ENCODE measurements at regions not wholly inside any gene's neighbourhood (a gene's known extent, or its start where the extent isn't known, plus 50 kb on each side); places are given as distances from the start of the nearest gene placed in this dataset.

DNA sequence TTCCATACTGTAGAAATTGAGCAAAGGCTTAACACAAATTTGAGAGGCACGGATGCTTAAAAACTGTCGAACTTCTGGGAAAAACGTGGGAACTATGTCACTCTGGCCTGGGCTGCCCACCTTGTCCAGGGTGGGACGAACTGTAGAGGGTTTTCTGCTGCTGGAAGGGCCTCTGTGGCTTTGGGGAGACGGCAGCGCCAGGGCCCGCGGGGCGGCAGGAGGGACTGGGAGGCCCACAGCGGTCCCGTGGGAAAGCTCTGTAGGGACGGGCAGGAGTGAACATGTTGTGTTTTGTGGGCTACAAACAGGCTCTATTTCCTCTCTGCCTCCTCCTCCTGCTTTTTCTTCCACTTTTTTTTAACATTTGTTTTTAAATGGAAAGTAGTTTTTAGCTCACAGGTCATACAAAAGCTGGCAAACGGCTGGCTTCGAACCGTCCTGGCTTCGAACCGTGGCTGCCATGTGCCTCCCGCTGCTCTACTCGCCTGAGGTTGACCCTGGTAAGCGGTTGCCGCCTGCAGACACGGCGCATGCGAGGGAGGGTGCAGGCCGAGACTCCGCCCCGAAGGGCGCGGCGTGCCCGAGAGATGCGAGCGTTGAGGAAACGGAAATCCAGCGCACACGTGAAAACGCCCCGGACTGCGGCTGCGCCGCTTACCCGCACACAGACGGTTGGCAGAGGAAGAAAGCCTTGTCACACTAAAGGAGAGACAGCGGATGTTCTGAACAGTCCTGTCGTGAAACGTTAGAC lies 382.3 kb upstream of the ZFP42 start (continued):
- TF ChIP-seq, protein P1, sequence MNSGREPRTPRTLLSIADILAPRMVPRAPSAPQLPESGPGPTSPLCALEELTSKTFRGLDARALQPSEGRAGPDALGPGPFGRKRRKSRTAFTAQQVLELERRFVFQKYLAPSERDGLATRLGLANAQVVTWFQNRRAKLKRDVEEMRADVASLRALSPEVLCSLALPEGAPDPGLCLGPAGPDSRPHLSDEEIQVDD (CRISPR knock-in tag; IDR thresholded peaks at IDR 0.05; ENCODE audit: borderline replicate concordance): no peak
- TF ChIP-seq EZH2 (conservative IDR thresholded peaks at IDR 0.05; ENCODE audit: low read depth, low read length): no peak
- no peak for TF ChIP-seq NBN (conservative IDR thresholded peaks at IDR 0.05)
- TF ChIP-seq, protein P2, sequence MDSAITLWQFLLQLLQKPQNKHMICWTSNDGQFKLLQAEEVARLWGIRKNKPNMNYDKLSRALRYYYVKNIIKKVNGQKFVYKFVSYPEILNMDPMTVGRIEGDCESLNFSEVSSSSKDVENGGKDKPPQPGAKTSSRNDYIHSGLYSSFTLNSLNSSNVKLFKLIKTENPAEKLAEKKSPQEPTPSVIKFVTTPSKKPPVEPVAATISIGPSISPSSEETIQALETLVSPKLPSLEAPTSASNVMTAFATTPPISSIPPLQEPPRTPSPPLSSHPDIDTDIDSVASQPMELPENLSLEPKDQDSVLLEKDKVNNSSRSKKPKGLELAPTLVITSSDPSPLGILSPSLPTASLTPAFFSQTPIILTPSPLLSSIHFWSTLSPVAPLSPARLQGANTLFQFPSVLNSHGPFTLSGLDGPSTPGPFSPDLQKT (CRISPR knock-in tag; IDR thresholded peaks at IDR 0.05; ENCODE audit: borderline replicate concordance): no peak

- Histone ChIP-seq H3K9me3 (ENCODE audit: low read length) (no peaks in the 10 kb centered on the region), H3K4me3 (replicated peaks in 1 of 3; ENCODE audit: insufficient read depth in 1 of 3, low read depth in 2 of 3, low read length in 3 of 3) (no peak overlapping the region), H3K4me1 (ENCODE audit: insufficient read depth, low read length) (no peaks in the 10 kb centered on the region), H3K79me2 (ENCODE audit: insufficient read depth, low read length) (no peaks in the 10 kb centered on the region), H3K36me3 (replicated peaks in 1 of 2; ENCODE audit: control insufficient read depth in 1 of 2, insufficient read depth in 2 of 2, low read length in 2 of 2) (no peaks in the 10 kb centered on the region), H2AFZ (ENCODE audit: low read length) (no peak overlapping the region), H3K27me3 (ENCODE audit: control insufficient read depth in 1 of 2, insufficient read depth in 2 of 2, low read length in 2 of 2) (peaks cover 0 to 7% of the 10 kb centered on the region in 2 experiments; a peak in 1 of 5 replicates), H3K4me2 (ENCODE audit: low read depth, low read length) (no peak overlapping the region), H4K20me1 (ENCODE audit: insufficient read depth, low read length) (no peaks in the 10 kb centered on the region), H3K9ac (ENCODE audit: insufficient read depth, low read depth, low read length) (no peak overlapping the region), H3K27ac (ENCODE audit: extremely low read length, insufficient read depth, low read length) (no peak overlapping the region)
- DNase-seq (ENCODE audit: low spot score): no peak
- intact Hi-C loops (cut with micrococcal nuclease; ENCODE audit: unreplicated experiment): no loop called here
- BruUV-seq (replicated peaks): no TSS peak
- WGBS (ENCODE audit: low lambda C conversion rate): 3% methylated on average over 1 of the region's 1 CpG
- POLR2A ChIA-PET: no interaction called here
- CTCF ChIA-PET (ENCODE audit: low intra/inter-chr PET ratio, low total read pairs): no interaction called here
- ATAC-seq: no peak
- in situ Hi-C loops (cut with HindIII; ENCODE audit: extremely low pct_ligation_motif_present, low pct_unique_long_range_greater_than_20kb): no loop called here
- no peak for FAIRE-seq
- TF ChIP-seq MAFG (CRISPR knock-in tag; IDR thresholded peaks at IDR 0.05) (no peak), NFAT5 (CRISPR knock-in tag; IDR thresholded peaks at IDR 0.05) (no peak), ZFP36 (IDR thresholded peaks at IDR 0.05; ENCODE audit: borderline replicate concordance, low read depth, low read length, partially characterized antibody) (no peak), GPN1 (CRISPR knock-in tag; IDR thresholded peaks at IDR 0.05; ENCODE audit: borderline replicate concordance) (no peak), HOXA9 (CRISPR knock-in tag; IDR thresholded peaks at IDR 0.05; ENCODE audit: borderline replicate concordance) (no peak), KLF6 (CRISPR knock-in tag; IDR thresholded peaks at IDR 0.05) (no peak)
- TF ChIP-seq, protein P3, sequence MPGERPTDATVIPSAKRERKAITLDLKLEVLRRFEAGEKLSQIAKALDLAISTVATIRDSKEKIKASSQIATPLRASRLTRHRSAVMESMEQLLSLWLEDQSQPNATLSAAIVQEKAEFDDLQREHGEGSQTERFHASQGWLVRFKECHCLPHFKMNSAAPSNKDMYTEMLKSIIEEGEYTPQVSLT (CRISPR knock-in tag; IDR thresholded peaks at IDR 0.05; ENCODE audit: borderline replicate concordance, low read depth): no peak
Measured at GRCh38 chr4:187615972-187616371, 379.6 kb upstream of the ZFP42 start.
